ENCODE measurements at regions not wholly inside any gene's neighbourhood (a gene's known extent, or its start where the extent isn't known, plus 50 kb on each side); places are given as distances from the start of the nearest gene placed in this dataset.

GRCh38 chr1:245096311-245097066 is 58.3 kb upstream of the KIF26B start:
- TF ChIP-seq EZH2phosphoT487 (IDR thresholded peaks at IDR 0.05; ENCODE audit: low read depth, severe bottlenecking, unreplicated experiment) (no peak), CTCF (IDR thresholded peaks at IDR 0.05; ENCODE audit: poor library complexity) (no peak), EZH2 (IDR thresholded peaks at IDR 0.05; ENCODE audit: borderline replicate concordance) (no peak)

Data from hepatocyte (in vitro differentiated cells).